ENCODE measurements at regions not wholly inside any gene's neighbourhood (a gene's known extent, or its start where the extent isn't known, plus 50 kb on each side); places are given as distances from the start of the nearest gene placed in this dataset.

GRCh38 chr2:120543899-120544298 is 191.8 kb upstream of the GLI2 start:
- Histone ChIP-seq H3K9ac (ENCODE audit: insufficient read depth in 1 of 2, low read depth in 2 of 2, low read length in 2 of 2) (no peak overlapping the region), H3K79me2 (ENCODE audit: control insufficient read depth, insufficient read depth, low read length) (no peaks in the 10 kb centered on the region), H2AFZ (ENCODE audit: low read depth, low read length) (no peak overlapping the region), H3K9me1 (ENCODE audit: control insufficient read depth, insufficient read depth, low read length) (no peaks in the 10 kb centered on the region), H3K4me3 (no peak overlapping the region), H3K9me3 (replicated peaks; ENCODE audit: control insufficient read depth, insufficient read depth, low read depth, low read length) (no peaks in the 10 kb centered on the region), H3K27me3 (ENCODE audit: control insufficient read depth in 2 of 2, insufficient read depth in 2 of 2, low read length in 2 of 2) (peaks cover 31 to 88% of the 10 kb centered on the region in 2 experiments; a peak in 4 of 5 replicates), H3K36me3 (ENCODE audit: control insufficient read depth, insufficient read depth, low read length) (no peaks in the 10 kb centered on the region), H3K27ac (ENCODE audit: extremely low read depth, low read depth, low read length) (no peak overlapping the region), H3K4me1 (replicated peaks in 1 of 2; ENCODE audit: control insufficient read depth in 2 of 2, insufficient read depth in 2 of 2, low read length in 2 of 2) (no peaks in the 10 kb centered on the region; a peak in 1 of 5 replicates), H3K4me2 (ENCODE audit: insufficient read depth, low read length) (no peak overlapping the region), H4K20me1 (replicated peaks; ENCODE audit: control insufficient read depth, insufficient read depth, low read length) (peaks cover 5% of the 10 kb centered on the region; the same call in 1 of the 2 replicates)
- in situ Hi-C loops (cut with MboI): no loop called here
- WGBS (ENCODE audit: insufficient coverage, low coverage, missing lambda C conversion rate): 0% methylated on average over 15 of the region's 16 CpGs
- ATAC-seq (no peak), DNase-seq (ENCODE audit: extremely low read depth in 1 of 4, low spot score in 3 of 4) (no peak), FAIRE-seq (no peak)
- CTCF ChIA-PET (ENCODE audit: low intra/inter-chr PET ratio): no interaction called here
- no peak for TF ChIP-seq MYC (IDR thresholded peaks at IDR 0.05; ENCODE audit: low read depth, low read length)
- no peak for TF ChIP-seq MYC (CRISPR knock-in tag; IDR thresholded peaks at IDR 0.05; ENCODE audit: borderline replicate concordance, low read depth)
- TF ChIP-seq E4F1 (CRISPR knock-in tag; IDR thresholded peaks at IDR 0.05; ENCODE audit: borderline replicate concordance): no peak
- no peak for TF ChIP-seq ZNF639 (CRISPR knock-in tag; conservative IDR thresholded peaks at IDR 0.05 in 1 of 2, IDR thresholded peaks at IDR 0.05 in 1 of 2)
- no peak for TF ChIP-seq ELF4 (CRISPR knock-in tag; IDR thresholded peaks at IDR 0.05)
- TF ChIP-seq FUS (optimal IDR thresholded peaks at IDR 0.05; ENCODE audit: low read depth, low read length): no peak
- no peak for TF ChIP-seq ZNF12 (CRISPR knock-in tag; IDR thresholded peaks at IDR 0.05)
- no peak for TF ChIP-seq NONO (IDR thresholded peaks at IDR 0.05; ENCODE audit: low read depth in 2 of 2, low read length in 1 of 2)
- TF ChIP-seq CHD4 (IDR thresholded peaks at IDR 0.05; ENCODE audit: insufficient read depth, insufficient replicate concordance, low read depth, low read length, poor library complexity, severe bottlenecking): no peak
- POLR2A ChIA-PET: no interaction called here
- intact Hi-C loops (cut with micrococcal nuclease): no loop called here
- BruUV-seq (replicated peaks): no TSS peak
